ENCODE measurements at regions not wholly inside any gene's neighbourhood (a gene's known extent, or its start where the extent isn't known, plus 50 kb on each side); places are given as distances from the start of the nearest gene placed in this dataset.

GRCh38 chr4:14083150-14083549 is 455.6 kb upstream of the BOD1L1 start:
- H3K27ac ChIP-seq (ENCODE audit: low read depth in 1 of 2, low read length in 2 of 2): no peak overlapping the region
- no peak for DNase-seq (ENCODE audit: low spot score)
- 77% methylated on average over 3 of the region's 3 CpGs for WGBS
- H3K4me1 ChIP-seq (ENCODE audit: control insufficient read depth in 4 of 4, insufficient read depth in 4 of 4, low read length in 3 of 4): no peaks in the 10 kb centered on the region
- H3K9me3 ChIP-seq (ENCODE audit: control insufficient read depth in 4 of 4, low read length in 3 of 4): no peaks in the 10 kb centered on the region
- H3K4me3 ChIP-seq (ENCODE audit: low read depth in 1 of 3, low read length in 3 of 3): no peak overlapping the region
- TF ChIP-seq TAF1 (conservative IDR thresholded peaks at IDR 0.05): no peak
- TF ChIP-seq CTCF (IDR thresholded peaks at IDR 0.05; ENCODE audit: low read depth, low read length, missing input control): no peak
- TF ChIP-seq MAX (IDR thresholded peaks at IDR 0.05): no peak
- no peak for TF ChIP-seq ZBTB33 (IDR thresholded peaks at IDR 0.05)
- no peak for TF ChIP-seq GABPA (IDR thresholded peaks at IDR 0.05 in 1 of 2, conservative IDR thresholded peaks at IDR 0.05 in 1 of 2)
- TF ChIP-seq SP1 (IDR thresholded peaks at IDR 0.05): no peak
- TF ChIP-seq JUND (IDR thresholded peaks at IDR 0.05): no peak
- TF ChIP-seq EGR1 (IDR thresholded peaks at IDR 0.05; ENCODE audit: low read depth in 2 of 2): no peak
- no peak for TF ChIP-seq NR2F2 (IDR thresholded peaks at IDR 0.05)
- TF ChIP-seq RXRA (IDR thresholded peaks at IDR 0.05): no peak
- TF ChIP-seq RAD21 (IDR thresholded peaks at IDR 0.05): no peak
- TF ChIP-seq FOXA2 (IDR thresholded peaks at IDR 0.05): no peak
- no peak for TF ChIP-seq HNF4A (conservative IDR thresholded peaks at IDR 0.05)
- TF ChIP-seq HNF4G (IDR thresholded peaks at IDR 0.05): no peak
- TF ChIP-seq YY1 (IDR thresholded peaks at IDR 0.05): no peak
- no peak for TF ChIP-seq REST (IDR thresholded peaks at IDR 0.05)
- TF ChIP-seq ATF3 (IDR thresholded peaks at IDR 0.05): no peak
- no peak overlapping the region for H3K9ac ChIP-seq (ENCODE audit: low read depth in 1 of 2, low read length in 2 of 2)
- no peaks in the 10 kb centered on the region for H3K27me3 ChIP-seq (ENCODE audit: control insufficient read depth in 4 of 4, insufficient read depth in 4 of 4, low read length in 3 of 4)
- no peaks in the 10 kb centered on the region for H3K36me3 ChIP-seq (ENCODE audit: control insufficient read depth in 4 of 4, insufficient read depth in 3 of 4, low read depth in 1 of 4, low read length in 3 of 4)

GRCh38 chr4:14084598-14084997 is 457.1 kb upstream of the BOD1L1 start:
- H3K9me3 ChIP-seq (ENCODE audit: control insufficient read depth in 4 of 4, low read length in 3 of 4): no peaks in the 10 kb centered on the region
- H3K36me3 ChIP-seq (ENCODE audit: control insufficient read depth in 4 of 4, insufficient read depth in 3 of 4, low read depth in 1 of 4, low read length in 3 of 4): no peaks in the 10 kb centered on the region
- no peak overlapping the region for H3K4me3 ChIP-seq (ENCODE audit: low read depth in 1 of 3, low read length in 3 of 3)
- no peak overlapping the region for H3K27ac ChIP-seq (ENCODE audit: low read depth in 1 of 2, low read length in 2 of 2)
- H3K27me3 ChIP-seq (ENCODE audit: control insufficient read depth in 4 of 4, insufficient read depth in 4 of 4, low read length in 3 of 4): no peaks in the 10 kb centered on the region
- no peak for DNase-seq (ENCODE audit: low spot score)
- H3K9ac ChIP-seq (ENCODE audit: low read depth in 1 of 2, low read length in 2 of 2): no peak overlapping the region
- 74% methylated on average over 2 of the region's 2 CpGs for WGBS
- TF ChIP-seq YY1 (IDR thresholded peaks at IDR 0.05) (no peak), ZBTB33 (IDR thresholded peaks at IDR 0.05) (no peak), MAX (IDR thresholded peaks at IDR 0.05) (no peak), CTCF (IDR thresholded peaks at IDR 0.05; ENCODE audit: low read depth, low read length, missing input control) (no peak), FOXA1 (IDR thresholded peaks at IDR 0.05) (no peak)
- H3K4me1 ChIP-seq (ENCODE audit: control insufficient read depth in 4 of 4, insufficient read depth in 4 of 4, low read length in 3 of 4): no peaks in the 10 kb centered on the region

All from liver (tissue), 8 donors.